H1 (cell line): ENCODE measurements at regions not wholly inside any gene's neighbourhood (a gene's known extent, or its start where the extent isn't known, plus 50 kb on each side); places are given as distances from the start of the nearest gene placed in this dataset.

ENCODE experiments used
- CHD1 ChIP-seq: IDR thresholded peaks from 2 replicates; pipeline ENCODE4 v1.6.1; 2012; ENCODE audit warnings: low read depth, low read length, improper control_type of control experiment
- EP300 ChIP-seq, 2 experiments: IDR thresholded peaks; 1 replicate in 1 of 2; 2 replicates in 1 of 2; pipeline ENCODE4 v1.6.1; 2011 to 2012; ENCODE audit warnings: low read depth in 2 of 2, low read length in 2 of 2, mild to moderate bottlenecking in 2 of 2, borderline replicate concordance in 1 of 2, inconsistent platforms in 1 of 2, moderate library complexity in 1 of 2
- EZH2 ChIP-seq: fragments of 200-600 bp; sonication (generic); IDR thresholded peaks from 2 replicates; pipeline ENCODE4 v1.7.1; 2012; ENCODE audit warnings: low read depth, mild to moderate bottlenecking, moderate library complexity, low read length, inconsistent platforms; ENCODE audit not compliant: severe bottlenecking
- KDM1A ChIP-seq: fragments of 200-600, 300-600 bp; sonication (generic); IDR thresholded peaks from 2 replicates; pipeline ENCODE4 v1.7.1; 2016; ENCODE audit warnings: mild to moderate bottlenecking, low read length, borderline replicate concordance
- MAFK ChIP-seq: IDR thresholded peaks from 2 replicates; pipeline ENCODE4 v1.6.1; 2012; ENCODE audit warnings: low read depth, mild to moderate bottlenecking, improper control_type of control experiment, low read length
- POLR2A ChIP-seq, 2 experiments: IDR thresholded peaks; 1 replicate in 1 of 2; 2 replicates in 1 of 2; pipeline ENCODE4 v1.6.1; 2011; ENCODE audit warnings: low read depth in 2 of 2, low read length in 2 of 2, mild to moderate bottlenecking in 2 of 2; ENCODE audit errors: control extremely low read depth in 1 of 2
- POLR2AphosphoS5 ChIP-seq: IDR thresholded peaks from 2 replicates; pipeline ENCODE4 v1.6.1; 2011; ENCODE audit warnings: low read depth, low read length
- RBBP5 ChIP-seq: IDR thresholded peaks from 2 replicates; pipeline ENCODE4 v1.7.1; 2012; ENCODE audit warnings: low read depth, mild to moderate bottlenecking, inconsistent platforms, low read length, moderate library complexity, borderline replicate concordance
- TBP ChIP-seq: IDR thresholded peaks from 2 replicates; pipeline ENCODE4 v1.6.1; 2011; ENCODE audit warnings: low read depth, low read length, improper control_type of control experiment
- ZNF274 ChIP-seq: IDR thresholded peaks from 2 replicates; pipeline ENCODE4 v1.7.0; 2012; ENCODE audit warnings: low read length, borderline replicate concordance; ENCODE audit errors: extremely low read depth
- TF ChIP-seq, protein P1 (sequence below), 3 experiments: IDR thresholded peaks; 1 replicate in 2 of 3; 2 replicates in 1 of 3; pipeline versions ENCODE4 v1.5.1 to v1.6.1; 2011; ENCODE audit warnings: low read length in 3 of 3, mild to moderate bottlenecking in 3 of 3, inconsistent platforms in 2 of 3, low read depth in 1 of 3, moderate library complexity in 1 of 3; ENCODE audit not compliant: insufficient read depth in 1 of 3; ENCODE audit errors: control extremely low read depth in 1 of 3
- TF ChIP-seq, protein P2 (sequence below): IDR thresholded peaks from 2 replicates; pipeline ENCODE4 v1.6.1; 2012; ENCODE audit warnings: inconsistent platforms

DNA sequence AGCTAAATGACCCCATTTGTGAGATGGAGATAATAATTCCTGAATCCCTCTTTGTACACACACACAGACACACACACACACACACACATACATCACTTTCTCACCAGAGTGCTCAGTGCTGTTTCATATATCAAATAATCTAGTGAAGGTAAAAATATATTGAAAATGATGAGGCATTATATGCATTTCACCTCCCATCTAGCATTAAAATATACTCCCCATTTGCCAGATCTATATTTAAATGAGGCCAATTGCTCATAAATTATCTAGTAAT lies 490.7 kb upstream of the FLRT2 start:
- TF ChIP-seq, protein P1, sequence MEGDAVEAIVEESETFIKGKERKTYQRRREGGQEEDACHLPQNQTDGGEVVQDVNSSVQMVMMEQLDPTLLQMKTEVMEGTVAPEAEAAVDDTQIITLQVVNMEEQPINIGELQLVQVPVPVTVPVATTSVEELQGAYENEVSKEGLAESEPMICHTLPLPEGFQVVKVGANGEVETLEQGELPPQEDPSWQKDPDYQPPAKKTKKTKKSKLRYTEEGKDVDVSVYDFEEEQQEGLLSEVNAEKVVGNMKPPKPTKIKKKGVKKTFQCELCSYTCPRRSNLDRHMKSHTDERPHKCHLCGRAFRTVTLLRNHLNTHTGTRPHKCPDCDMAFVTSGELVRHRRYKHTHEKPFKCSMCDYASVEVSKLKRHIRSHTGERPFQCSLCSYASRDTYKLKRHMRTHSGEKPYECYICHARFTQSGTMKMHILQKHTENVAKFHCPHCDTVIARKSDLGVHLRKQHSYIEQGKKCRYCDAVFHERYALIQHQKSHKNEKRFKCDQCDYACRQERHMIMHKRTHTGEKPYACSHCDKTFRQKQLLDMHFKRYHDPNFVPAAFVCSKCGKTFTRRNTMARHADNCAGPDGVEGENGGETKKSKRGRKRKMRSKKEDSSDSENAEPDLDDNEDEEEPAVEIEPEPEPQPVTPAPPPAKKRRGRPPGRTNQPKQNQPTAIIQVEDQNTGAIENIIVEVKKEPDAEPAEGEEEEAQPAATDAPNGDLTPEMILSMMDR (IDR thresholded peaks at IDR 0.05; ENCODE audit: control extremely low read depth in 1 of 3, insufficient read depth in 1 of 3, low read depth in 1 of 3, low read length in 3 of 3), result no peak
- TF ChIP-seq POLR2AphosphoS5, result no peak
- TF ChIP-seq EZH2, result no peak
- TF ChIP-seq POLR2A (IDR thresholded peaks at IDR 0.05; ENCODE audit: control extremely low read depth in 1 of 2, low read depth in 2 of 2, low read length in 2 of 2), result no peak
- TF ChIP-seq TBP, result no peak
- TF ChIP-seq EP300 (IDR thresholded peaks at IDR 0.05; ENCODE audit: borderline replicate concordance in 1 of 2, low read depth in 2 of 2, low read length in 2 of 2), result no peak
- no peak for TF ChIP-seq RBBP5
- no peak for TF ChIP-seq CHD1
- no peak for TF ChIP-seq KDM1A
- no peak for TF ChIP-seq MAFK
- TF ChIP-seq, protein P2, sequence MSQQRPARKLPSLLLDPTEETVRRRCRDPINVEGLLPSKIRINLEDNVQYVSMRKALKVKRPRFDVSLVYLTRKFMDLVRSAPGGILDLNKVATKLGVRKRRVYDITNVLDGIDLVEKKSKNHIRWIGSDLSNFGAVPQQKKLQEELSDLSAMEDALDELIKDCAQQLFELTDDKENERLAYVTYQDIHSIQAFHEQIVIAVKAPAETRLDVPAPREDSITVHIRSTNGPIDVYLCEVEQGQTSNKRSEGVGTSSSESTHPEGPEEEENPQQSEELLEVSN, result no peak
- no peak for TF ChIP-seq ZNF274
